AG04449 (cell line): ENCODE measurements at regions not wholly inside any gene's neighbourhood (a gene's known extent, or its start where the extent isn't known, plus 50 kb on each side); places are given as distances from the start of the nearest gene placed in this dataset.

Experiments
- CTCF ChIA-PET: fragments of 350-600 bp; formaldehyde crosslinking; extraction: SDS; loops from one replicate; lab custom pipeline; 2021; ENCODE audit warnings: antibody characterized with exemption; lab: Yijun Ruan, JAX
- POLR2A ChIA-PET: fragments of 400-600, 350-600 bp; formaldehyde crosslinking; extraction: SDS; loops from one replicate; lab custom pipeline; 2020; ENCODE audit warnings: antibody characterized with exemption, inconsistent platforms; lab: Yijun Ruan, JAX
- DNase-seq: peaks from one replicate; pipeline ENCODE4 v3.0.0-alpha.2; 2010; ENCODE audit warnings: low read depth, low spot score
- H3K4me3 ChIP-seq: 2 replicates; pipeline ENCODE4 v1.5.1; 2011; ENCODE audit warnings: low read depth, mild to moderate bottlenecking, control low read depth, low read length
- TF ChIP-seq, protein P1 (sequence below): IDR thresholded peaks from one replicate; pipeline ENCODE4 v1.5.1; 2011; ENCODE audit warnings: mild to moderate bottlenecking, moderate library complexity, low read length, control low read depth, inconsistent platforms; ENCODE audit not compliant: insufficient read depth; ENCODE audit errors: missing control alignments

DNA sequence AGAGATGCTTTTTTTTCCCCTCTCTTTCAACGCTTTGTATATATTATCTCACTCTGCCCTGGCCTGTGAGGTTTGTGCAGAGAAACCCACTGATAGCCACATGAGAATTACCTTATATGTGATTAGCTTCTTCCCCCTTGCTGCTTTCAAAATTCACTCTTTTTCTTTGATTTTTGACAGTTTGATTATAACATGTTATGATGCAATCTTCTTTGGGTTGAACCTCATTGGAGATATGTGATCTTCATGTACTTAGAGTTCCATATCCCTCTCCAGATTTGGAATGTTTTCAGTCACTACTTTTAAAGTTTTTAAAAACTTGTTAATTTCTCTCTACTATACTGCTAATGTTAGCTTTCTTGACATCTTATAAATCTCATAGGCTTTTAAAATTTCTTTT lies 479.5 kb upstream of the AGA start:
- no peak overlapping the region for H3K4me3 ChIP-seq
- no peak for DNase-seq
- POLR2A ChIA-PET = no interaction called here
- TF ChIP-seq, protein P1, sequence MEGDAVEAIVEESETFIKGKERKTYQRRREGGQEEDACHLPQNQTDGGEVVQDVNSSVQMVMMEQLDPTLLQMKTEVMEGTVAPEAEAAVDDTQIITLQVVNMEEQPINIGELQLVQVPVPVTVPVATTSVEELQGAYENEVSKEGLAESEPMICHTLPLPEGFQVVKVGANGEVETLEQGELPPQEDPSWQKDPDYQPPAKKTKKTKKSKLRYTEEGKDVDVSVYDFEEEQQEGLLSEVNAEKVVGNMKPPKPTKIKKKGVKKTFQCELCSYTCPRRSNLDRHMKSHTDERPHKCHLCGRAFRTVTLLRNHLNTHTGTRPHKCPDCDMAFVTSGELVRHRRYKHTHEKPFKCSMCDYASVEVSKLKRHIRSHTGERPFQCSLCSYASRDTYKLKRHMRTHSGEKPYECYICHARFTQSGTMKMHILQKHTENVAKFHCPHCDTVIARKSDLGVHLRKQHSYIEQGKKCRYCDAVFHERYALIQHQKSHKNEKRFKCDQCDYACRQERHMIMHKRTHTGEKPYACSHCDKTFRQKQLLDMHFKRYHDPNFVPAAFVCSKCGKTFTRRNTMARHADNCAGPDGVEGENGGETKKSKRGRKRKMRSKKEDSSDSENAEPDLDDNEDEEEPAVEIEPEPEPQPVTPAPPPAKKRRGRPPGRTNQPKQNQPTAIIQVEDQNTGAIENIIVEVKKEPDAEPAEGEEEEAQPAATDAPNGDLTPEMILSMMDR = no peak
- CTCF ChIA-PET = no interaction called here

DNA sequence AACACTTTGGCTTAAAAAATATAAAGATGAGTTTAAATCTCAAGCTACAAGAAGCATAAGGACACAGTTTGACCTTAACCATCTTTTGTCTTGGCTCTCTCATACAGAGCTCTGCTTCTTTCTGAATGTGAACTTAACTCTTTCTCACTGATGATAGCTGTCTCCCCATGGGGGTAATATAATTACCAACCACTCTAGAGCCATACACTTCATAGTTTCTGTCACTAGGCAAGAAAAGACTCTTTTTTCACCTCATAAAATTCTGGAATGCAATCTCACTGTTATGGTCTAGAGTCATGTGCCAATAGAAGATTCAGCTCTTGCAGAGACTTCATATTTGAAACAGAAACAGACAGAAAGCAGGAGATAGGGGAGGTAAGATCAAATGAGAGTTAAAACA lies 481.7 kb upstream of the AGA start:
- POLR2A ChIA-PET = no interaction called here
- TF ChIP-seq, protein P1 = no peak

DNA sequence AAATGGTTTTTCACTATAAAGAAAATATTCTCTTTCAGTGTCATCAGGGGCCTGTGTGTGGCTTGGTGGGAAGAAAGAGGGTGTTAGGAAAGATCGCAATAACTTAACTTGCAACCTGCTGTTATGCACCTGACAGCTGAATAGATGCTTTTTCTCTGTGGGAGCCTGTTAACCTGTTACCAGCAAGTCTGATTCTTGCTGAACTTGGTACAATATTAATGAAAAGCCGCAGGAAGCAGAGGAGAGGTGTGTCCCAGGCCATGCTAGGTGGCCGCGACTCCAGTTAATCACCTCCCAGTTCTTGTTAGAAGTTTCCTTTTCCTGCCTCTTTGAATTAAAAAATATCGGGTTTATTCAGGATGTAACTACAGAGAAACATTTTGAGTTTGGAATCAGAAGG lies 494.8 kb upstream of the AGA start:
- TF ChIP-seq, protein P1 = no peak
- no peak for DNase-seq
- no peak overlapping the region for H3K4me3 ChIP-seq
- ChIA-PET CTCF (no interaction called here), POLR2A (no interaction called here)

More for the DNA sequence above, 481.7 kb upstream of the AGA start:
- H3K4me3 ChIP-seq = no peak overlapping the region
- CTCF ChIA-PET = no interaction called here
- DNase-seq = no peak

DNA sequence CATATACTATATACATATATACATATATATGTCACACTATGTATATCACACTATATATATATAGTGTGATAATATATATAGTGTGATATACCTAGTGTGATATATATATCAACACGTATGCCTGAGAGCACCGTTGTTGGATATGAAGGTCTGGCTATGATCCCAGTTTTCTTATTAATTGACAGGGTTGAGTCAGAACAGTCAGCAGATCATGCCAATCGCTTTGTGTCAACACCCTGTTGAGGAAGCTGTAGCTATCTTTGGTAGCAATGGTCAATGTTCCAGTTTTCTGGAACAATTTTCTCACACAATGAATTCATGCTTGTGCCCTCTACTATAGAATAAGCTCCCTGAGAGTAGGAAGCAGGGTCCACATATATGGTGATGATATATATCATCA lies 496.0 kb upstream of the AGA start:
- no peak for DNase-seq
- ChIA-PET CTCF (no interaction called here), POLR2A (no interaction called here)
- H3K4me3 ChIP-seq = no peak overlapping the region
- TF ChIP-seq, protein P1 = no peak

DNA sequence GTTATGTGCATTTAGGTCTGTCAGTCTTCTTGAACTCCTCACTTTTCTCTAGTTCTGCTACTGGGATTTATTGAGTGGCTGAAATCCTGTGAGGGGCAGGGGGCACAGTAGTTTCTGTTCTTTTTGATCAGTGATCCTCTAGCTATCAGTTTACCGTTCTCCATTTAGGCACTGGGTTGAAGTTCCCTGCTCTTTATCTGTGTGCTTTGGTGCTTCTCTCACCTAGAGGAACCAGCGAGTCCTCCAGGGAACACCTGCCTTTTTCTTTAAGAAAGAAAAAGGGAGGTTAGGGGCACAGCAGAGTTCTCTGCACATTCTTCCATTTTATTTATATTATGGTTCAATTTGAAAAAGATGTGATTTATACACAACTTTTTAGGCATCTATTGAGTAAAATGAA lies 503.0 kb upstream of the AGA start:
- TF ChIP-seq, protein P1 = no peak
- POLR2A ChIA-PET = no interaction called here
- DNase-seq = no peak
- H3K4me3 ChIP-seq = no peak overlapping the region
- CTCF ChIA-PET = no interaction called here

DNA sequence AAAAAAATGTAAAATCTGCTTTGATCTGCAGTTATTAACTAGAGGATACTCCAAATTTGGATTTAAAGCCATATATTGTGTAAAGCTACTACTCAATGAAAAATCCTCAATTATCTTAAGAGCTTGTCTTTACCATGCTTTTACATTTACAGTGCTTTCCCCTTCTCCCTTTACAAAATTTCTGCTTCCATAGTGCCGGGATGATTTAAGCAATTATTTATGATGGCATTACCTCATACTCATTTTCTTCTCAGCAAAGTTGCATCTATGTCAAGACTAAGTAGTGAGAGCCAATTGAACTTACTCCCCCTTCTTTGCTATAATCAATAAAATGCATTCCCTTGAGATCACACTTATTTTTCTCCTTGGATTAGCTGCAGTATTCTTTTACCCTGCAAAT lies 505.4 kb upstream of the AGA start:
- TF ChIP-seq, protein P1 = no peak
- ChIA-PET POLR2A (no interaction called here), CTCF (no interaction called here)
- no peak for DNase-seq
- H3K4me3 ChIP-seq = no peak overlapping the region
